ENCODE measurements at regions not wholly inside any gene's neighbourhood (a gene's known extent, or its start where the extent isn't known, plus 50 kb on each side); places are given as distances from the start of the nearest gene placed in this dataset.

- TF ChIP-seq CTCF (conservative IDR thresholded peaks at IDR 0.05; ENCODE audit: low read depth) = no peak
- POLR2A ChIA-PET (ENCODE audit: low non-redundant PET) = no interaction called here
- CTCF ChIA-PET = interaction anchor here (0.6 to 0.7 kb wide), 2 partner anchors 349 to 407 kb away, joined by 3 read pairs; no protein-coding TSS in a partner anchor
- no peak for DNase-seq (ENCODE audit: low spot score)
- no peak overlapping the region for H3K27ac ChIP-seq
These were observed 54.9 kb upstream of the BOD1 start for GRCh38 chr5:173671121-173671949.

GRCh38 chr5:173672166-173672565 is 55.7 kb upstream of the BOD1 start:
- no peak for DNase-seq (ENCODE audit: low spot score)
- TF ChIP-seq CTCF (conservative IDR thresholded peaks at IDR 0.05; ENCODE audit: low read depth) = no peak
- H3K27ac ChIP-seq = no peak overlapping the region
- POLR2A ChIA-PET (ENCODE audit: low non-redundant PET) = no interaction called here
- CTCF ChIA-PET = no interaction called here

- POLR2A ChIA-PET (ENCODE audit: low non-redundant PET) = no interaction called here
- CTCF ChIA-PET = no interaction called here
- no peak for TF ChIP-seq CTCF (conservative IDR thresholded peaks at IDR 0.05; ENCODE audit: low read depth)
- H3K27ac ChIP-seq = no peak overlapping the region
- DNase-seq (ENCODE audit: low spot score) = no peak
These were observed 56.4 kb upstream of the BOD1 start for GRCh38 chr5:173672891-173673290.

DNA sequence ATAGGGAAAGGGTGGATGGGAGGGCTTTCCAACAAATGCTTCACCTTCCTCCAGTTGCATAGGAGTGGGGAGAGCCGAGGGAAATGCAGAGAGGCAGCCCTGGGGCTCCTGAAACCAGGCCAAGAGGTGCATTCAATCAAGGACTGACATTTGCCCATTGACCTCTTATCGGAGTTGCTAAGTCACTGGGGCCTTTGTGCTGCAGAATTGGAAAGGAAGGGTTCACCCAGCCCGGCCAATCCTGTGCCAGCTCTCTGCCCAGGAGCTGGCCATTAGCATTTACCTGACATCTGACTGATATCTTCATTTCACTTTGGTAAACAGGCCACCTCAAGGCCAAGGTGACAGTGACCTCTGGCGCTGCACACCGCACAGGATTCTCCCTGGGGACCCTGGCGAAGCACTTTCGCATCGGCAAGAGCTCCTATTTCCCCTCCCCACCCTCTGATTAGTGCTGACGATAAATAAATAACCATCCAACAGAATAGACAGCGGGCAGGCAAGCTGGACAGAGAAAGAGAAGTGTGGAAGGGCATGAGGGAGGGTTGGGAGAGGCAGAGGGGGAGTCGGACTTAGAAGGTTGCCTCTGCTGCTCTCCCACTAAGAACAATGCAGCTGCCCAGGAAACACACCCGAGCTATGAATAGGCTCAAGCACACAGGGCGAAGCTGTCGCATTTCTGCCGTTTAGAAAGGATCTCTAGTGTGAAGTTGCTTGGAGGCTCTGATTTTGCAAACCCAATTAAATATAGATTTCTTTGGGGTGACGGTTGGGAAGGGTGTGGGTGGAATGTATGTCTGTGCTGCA is 57.0 kb upstream of the BOD1 start:
- TF ChIP-seq CTCF (conservative IDR thresholded peaks at IDR 0.05; ENCODE audit: low read depth) = no peak
- no peak overlapping the region for H3K27ac ChIP-seq
- POLR2A ChIA-PET (ENCODE audit: low non-redundant PET) = no interaction called here
- DNase-seq (ENCODE audit: low spot score) = no peak
- CTCF ChIA-PET = interaction anchor here (0.9 kb wide), 1 partner anchor 10 kb away, joined by 4 read pairs; no protein-coding TSS in a partner anchor

- ChIA-PET POLR2A (ENCODE audit: low non-redundant PET) (no interaction called here), CTCF (no interaction called here)
These were observed 59.0 kb upstream of the BOD1 start for GRCh38 chr5:173675287-173675996.

More at GRCh38 chr5:173675287-173675996, 59.0 kb upstream of the BOD1 start:
- H3K27ac ChIP-seq = no peak overlapping the region
- no peak for TF ChIP-seq CTCF (conservative IDR thresholded peaks at IDR 0.05; ENCODE audit: low read depth)
- no peak for DNase-seq (ENCODE audit: low spot score)
